NCI-H1930 (cell line): ENCODE measurements at regions not wholly inside any gene's neighbourhood (a gene's known extent, or its start where the extent isn't known, plus 50 kb on each side); places are given as distances from the start of the nearest gene placed in this dataset.

ENCODE experiments used
- DNase-seq, 2 experiments: peaks; one replicate each; lab custom pipeline; 2025; lab: John Stamatoyannopoulos, UW

DNA sequence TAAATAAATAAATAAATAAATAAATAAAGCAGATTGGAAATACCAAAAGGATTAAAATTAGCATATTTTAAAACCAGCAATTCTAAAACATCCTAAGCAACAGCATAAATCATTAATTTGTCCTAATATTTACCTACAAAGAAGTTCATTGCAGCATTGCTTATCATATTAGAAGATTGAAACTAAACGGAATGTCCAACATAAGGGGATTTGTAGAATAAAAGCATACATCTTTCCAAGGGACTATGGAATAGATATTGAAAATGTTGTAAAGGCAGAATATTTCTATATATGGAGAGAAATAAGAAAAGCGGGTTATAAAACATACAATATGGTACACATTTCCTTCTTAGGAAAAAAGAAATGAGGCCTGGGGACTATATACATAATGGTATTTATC is 71.1 kb upstream of the RFC3 start:
- no peak for DNase-seq

DNA sequence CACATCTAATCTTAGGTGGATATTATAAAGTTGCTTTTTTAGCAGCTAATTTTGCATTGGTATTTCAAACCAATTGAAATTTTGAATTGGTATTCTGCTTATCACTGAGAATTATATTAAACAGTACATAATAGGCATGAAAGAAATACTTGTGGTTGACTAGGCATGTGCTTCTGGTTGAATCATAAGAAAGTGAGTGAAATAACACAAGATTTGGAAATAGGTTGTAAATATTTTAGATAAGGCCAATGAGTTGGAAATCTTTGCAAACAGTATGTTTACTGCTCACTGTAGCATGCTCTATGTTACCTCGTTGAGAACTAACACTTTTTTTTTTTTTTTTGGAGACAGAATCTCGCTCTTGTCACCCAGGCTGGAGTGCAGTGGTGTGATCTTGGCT is 66.8 kb upstream of the RFC3 start:
- DNase-seq, result no peak

DNA sequence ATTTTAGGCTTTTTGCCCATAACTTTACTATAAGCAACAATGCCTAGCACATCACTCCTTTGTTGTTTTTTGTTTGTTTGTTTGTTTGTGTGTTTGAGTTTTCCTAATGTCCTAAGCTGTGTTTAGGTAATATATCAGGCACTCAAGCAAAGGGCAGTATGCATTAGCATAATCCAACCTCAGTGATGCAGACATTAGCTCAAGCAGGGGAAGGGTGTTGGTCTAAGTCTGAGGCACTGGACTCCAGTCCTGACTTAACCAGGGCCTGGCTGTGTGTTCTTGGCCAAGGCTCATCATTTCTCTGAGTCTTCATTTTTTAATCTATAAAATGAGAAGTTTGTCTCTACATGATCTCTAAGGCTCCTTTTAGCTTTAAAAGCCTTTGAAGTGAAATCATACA is 65.9 kb upstream of the RFC3 start:
- no peak for DNase-seq

DNA sequence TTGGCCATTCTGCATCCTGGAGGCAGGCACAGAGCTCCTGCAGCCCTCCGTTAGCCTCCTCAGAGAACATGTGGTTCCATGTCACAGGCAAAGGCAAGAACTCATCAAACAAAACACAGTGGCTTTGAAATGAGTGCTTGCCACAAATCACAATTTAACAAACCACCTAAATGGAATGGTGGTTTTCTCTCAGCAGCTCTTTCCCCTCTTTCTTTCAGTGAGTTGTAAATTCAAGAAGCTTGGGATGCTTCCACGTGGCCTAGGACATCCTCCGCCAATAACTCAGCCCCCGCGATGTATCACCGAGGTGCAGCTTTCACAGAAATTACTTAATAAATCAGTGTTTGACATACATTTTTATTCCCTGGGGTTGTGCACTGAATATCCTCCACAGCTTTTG is 65.4 kb upstream of the RFC3 start:
- DNase-seq, result no peak

DNA sequence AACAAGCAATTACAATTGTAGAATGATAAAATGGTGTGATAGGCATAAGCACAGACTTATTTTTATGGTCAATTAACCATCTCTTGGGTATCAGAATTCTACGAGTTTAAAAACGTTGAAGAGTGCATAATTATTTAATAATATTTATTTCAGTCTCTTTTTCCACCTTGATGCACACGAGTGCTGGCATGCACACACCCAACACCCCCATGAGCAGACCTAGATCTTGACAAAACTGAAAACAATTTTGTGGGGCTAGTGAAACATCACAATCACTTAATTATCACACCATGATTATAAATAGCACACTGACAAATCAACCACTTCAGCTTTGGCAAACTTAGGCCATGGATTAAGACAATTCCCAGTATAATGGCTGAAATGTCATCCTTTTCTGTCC is 61.0 kb upstream of the RFC3 start:
- DNase-seq, result no peak

DNA sequence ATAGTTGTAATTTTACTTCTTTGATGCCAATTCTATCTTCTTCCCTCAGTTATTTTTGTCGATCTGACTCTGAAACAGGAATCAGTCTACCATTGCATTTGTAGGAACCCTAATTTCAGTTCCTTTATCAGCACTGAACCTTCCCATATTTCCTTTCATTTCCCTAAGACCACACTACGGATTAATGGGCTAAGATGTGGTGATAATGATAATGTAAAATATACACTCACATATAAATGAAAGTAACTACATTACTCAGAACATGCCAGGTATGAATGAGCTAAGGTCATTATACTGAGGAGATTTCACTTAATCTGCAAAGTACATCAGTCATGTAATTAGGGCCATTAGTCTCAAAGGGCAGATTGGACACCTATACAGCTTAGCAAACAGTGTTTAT is 60.2 kb upstream of the RFC3 start:
- no peak for DNase-seq

DNA sequence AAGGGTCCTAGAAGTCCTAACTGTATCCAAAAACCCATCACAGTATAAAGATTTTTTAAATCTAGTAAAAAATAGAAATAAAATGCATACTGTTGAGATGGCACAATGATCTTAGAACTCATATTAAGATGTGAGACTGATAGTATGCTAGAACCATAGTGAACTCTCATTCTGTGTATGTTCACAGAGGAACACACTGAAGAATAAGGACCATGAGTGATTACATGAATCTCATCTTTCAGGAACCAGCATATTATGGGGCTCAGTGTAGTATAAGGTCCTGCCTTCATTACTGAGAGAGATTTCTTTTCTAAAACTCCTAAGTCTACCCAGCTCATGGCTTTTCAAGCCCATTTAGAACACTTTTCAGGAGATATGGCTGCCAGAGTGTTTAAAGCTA is 59.8 kb upstream of the RFC3 start:
- no peak for DNase-seq

DNA sequence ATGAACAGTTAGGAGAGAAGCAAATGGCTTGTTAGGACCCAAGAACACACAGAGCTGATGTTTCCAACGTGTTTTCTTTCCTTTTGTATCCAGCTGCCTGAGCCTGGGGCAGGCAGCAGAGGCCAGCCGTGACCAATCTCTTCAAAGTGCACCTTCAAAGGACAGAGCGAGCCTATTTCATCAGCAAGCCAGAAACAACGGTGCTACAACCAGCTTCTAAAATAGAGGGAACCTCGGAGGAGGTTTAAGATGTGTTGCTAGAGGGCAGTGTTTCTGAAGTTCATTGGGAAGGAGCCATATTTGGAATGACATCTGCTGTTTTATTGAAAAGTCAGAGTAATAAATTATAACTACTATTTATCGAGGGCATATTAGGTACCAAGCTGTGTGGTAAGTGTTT is 56.2 kb upstream of the RFC3 start:
- DNase-seq, result peak; percentile 8 to 58

DNA sequence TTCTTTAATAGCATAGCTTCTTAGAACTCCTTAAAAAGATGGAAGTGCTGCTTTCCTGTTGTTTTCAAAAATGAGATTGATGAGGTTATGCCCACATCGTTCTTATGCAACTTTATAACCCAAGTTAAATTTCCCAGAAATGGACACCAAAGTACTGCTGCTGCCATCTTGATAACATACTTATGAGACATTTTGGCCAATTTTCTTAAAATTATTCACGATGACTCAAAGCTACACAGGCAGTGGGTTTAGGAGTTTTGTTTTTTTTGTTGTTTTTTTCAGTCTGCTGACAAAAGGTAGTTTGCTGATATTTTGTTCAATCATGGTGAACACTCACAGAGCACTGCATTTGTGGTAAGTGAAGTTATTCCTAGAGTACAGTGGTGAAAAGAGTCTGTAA is 54.9 kb upstream of the RFC3 start:
- no peak for DNase-seq

DNA sequence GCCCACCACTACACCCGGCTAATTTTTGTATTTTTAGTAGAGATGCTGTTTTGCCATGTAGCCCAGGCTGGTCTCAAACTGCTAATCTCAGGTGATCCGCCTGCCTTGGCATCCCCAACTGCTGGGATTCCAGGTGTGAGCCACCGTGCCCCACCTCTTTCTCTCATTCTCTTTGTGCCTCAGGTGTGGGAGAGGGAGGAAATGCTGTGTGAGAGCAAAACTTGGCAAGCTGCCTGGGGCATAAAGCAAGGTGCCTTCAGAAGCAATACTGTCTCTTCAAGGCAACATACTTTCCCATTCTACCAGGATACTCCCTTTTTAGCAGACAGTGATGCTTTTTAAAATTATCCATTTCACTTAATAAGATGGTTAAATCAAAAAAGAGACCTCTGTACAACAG is 53.2 kb upstream of the RFC3 start:
- DNase-seq, result no peak

DNA sequence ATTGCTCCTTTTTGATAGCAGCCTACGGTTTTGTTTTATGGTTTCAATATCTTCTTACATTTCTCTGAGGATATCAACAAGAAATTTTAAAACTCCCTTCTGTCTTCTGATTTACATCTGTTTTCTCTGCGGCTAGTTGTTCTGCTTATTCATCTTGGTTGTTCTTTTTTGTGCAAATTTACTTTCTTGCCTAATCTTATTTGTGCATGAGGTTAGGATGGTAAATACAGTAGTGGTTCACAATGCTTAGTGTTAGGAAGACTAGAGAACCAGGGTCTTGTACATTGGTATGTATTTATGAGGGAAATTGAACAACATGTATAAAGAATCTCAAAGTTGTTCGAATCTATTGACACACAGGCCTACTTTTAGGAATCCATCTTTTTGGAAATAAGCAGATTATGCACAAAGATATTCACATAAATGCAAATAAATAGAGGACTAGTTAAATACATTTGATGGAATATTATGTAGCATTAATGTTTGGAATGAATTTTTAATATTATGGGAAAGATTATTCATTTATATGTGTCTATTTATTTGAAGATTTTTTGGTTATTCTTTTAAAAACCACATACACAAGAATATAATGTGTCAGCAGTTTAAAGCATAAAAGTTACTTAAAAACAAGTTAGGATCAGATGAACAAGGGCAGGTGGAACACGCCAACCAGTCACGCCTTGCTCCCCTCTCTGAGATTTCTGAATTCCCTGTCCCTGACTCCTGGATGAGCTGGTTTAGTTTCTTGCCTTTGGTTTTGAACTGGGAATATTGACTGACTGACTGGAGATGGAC is 51.4 kb upstream of the RFC3 start:
- DNase-seq, result no peak

DNA sequence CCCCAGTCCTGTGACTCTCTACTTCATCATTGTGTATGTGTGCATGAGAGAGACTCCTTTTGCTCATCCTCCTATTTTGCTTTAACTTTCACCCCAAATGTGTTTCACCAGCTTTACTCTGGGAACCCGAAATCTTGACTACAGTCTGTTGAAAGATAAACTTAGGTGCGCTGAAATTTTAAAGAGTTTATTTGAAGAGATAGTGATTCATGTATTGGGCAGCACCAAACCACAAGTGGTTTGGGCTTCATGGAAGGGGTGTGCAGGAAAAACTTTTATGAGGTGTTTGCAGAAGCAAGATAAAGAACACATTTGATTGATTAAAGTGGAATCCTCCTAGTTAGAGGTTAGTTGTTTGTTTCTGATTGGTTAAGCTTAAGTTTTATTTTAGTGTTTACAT is 50.8 kb upstream of the RFC3 start:
- no peak for DNase-seq
